ENCODE measurements at regions not wholly inside any gene's neighbourhood (a gene's known extent, or its start where the extent isn't known, plus 50 kb on each side); places are given as distances from the start of the nearest gene placed in this dataset.

- Histone ChIP-seq H3K27me3 (ENCODE audit: low read depth, low read length) (peaks cover 19% of the 10 kb centered on the region), H3K79me2 (ENCODE audit: low read length) (no peaks in the 10 kb centered on the region)
These were observed 212.2 kb downstream of the BUD13 start for GRCh38 chr11:116560589-116560988.

DNA sequence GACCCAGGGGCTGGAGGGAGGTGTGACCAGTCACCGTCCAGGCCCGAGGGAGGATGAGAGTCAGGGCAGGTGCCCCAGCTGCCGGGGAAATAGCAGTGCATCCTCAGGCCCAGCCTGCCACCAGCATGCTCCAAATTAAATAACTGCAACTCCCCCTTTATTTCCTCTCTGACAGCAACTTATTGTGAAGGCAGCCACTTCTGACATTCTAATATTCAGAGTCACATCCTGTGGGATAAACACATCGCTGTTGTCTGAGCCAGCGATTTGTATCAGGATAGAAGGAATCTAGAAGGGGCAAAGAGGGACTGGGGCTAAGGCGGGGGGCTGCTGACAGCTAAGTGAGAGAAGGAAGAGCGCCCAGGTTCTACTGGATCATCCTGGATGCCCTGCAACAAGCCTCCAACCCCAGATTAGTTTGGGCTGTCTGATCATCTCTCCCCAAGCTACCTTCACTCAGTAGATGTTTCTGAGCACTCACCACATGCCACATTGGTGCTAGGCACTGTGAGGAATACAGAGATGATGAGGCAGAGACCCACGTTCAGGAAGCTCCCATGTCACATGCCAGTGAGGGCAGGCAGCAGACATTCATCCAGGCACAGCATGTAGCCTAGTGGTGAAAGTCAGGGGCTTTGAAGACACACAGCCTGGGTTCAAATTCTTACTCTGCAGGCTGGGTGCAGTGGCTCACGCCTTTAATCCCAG, 214.1 kb downstream of the BUD13 start:
- no peaks in the 10 kb centered on the region for H3K36me3 ChIP-seq (replicated peaks; ENCODE audit: low read depth, low read length)
- no peak overlapping the region for H3K27ac ChIP-seq (ENCODE audit: low read length)
- no peak overlapping the region for H3K9ac ChIP-seq (ENCODE audit: low read length)
- no peaks in the 10 kb centered on the region for H3K79me2 ChIP-seq (ENCODE audit: low read length)
- no peaks in the 10 kb centered on the region for H4K20me1 ChIP-seq (ENCODE audit: insufficient read depth, low read length)
- no peak overlapping the region for H3K4me3 ChIP-seq (ENCODE audit: low read length)
- H3K4me2 ChIP-seq (ENCODE audit: low read length), result no peak overlapping the region
- H2AFZ ChIP-seq (ENCODE audit: low read depth, low read length), result no peak overlapping the region
- no peaks in the 10 kb centered on the region for H3K4me1 ChIP-seq (ENCODE audit: low read length)
- TF ChIP-seq, protein P1, sequence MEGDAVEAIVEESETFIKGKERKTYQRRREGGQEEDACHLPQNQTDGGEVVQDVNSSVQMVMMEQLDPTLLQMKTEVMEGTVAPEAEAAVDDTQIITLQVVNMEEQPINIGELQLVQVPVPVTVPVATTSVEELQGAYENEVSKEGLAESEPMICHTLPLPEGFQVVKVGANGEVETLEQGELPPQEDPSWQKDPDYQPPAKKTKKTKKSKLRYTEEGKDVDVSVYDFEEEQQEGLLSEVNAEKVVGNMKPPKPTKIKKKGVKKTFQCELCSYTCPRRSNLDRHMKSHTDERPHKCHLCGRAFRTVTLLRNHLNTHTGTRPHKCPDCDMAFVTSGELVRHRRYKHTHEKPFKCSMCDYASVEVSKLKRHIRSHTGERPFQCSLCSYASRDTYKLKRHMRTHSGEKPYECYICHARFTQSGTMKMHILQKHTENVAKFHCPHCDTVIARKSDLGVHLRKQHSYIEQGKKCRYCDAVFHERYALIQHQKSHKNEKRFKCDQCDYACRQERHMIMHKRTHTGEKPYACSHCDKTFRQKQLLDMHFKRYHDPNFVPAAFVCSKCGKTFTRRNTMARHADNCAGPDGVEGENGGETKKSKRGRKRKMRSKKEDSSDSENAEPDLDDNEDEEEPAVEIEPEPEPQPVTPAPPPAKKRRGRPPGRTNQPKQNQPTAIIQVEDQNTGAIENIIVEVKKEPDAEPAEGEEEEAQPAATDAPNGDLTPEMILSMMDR (IDR thresholded peaks at IDR 0.05; ENCODE audit: low read depth, low read length), result no peak
- no peak for TF ChIP-seq EZH2phosphoT487 (IDR thresholded peaks at IDR 0.05; ENCODE audit: low read depth)
- no peaks in the 10 kb centered on the region for H3K9me3 ChIP-seq (ENCODE audit: insufficient read depth, low read length)
- H3K27me3 ChIP-seq (ENCODE audit: low read depth, low read length), result peaks cover 20% of the 10 kb centered on the region

More at GRCh38 chr11:116560589-116560988, 212.2 kb downstream of the BUD13 start:
- Histone ChIP-seq H3K4me3 (ENCODE audit: low read length) (no peak overlapping the region), H3K4me2 (ENCODE audit: low read length) (no peak overlapping the region), H3K4me1 (ENCODE audit: low read length) (no peaks in the 10 kb centered on the region), H3K9ac (ENCODE audit: low read length) (no peak overlapping the region), H3K36me3 (replicated peaks; ENCODE audit: low read depth, low read length) (no peaks in the 10 kb centered on the region), H3K9me3 (ENCODE audit: insufficient read depth, low read length) (no peaks in the 10 kb centered on the region), H4K20me1 (ENCODE audit: insufficient read depth, low read length) (no peaks in the 10 kb centered on the region), H2AFZ (ENCODE audit: low read depth, low read length) (no peak overlapping the region), H3K27ac (ENCODE audit: low read length) (no peak overlapping the region)
- TF ChIP-seq, protein P1 (IDR thresholded peaks at IDR 0.05; ENCODE audit: low read depth, low read length), result no peak
- no peak for TF ChIP-seq EZH2phosphoT487 (IDR thresholded peaks at IDR 0.05; ENCODE audit: low read depth)

- no peaks in the 10 kb centered on the region for H3K9me3 ChIP-seq (ENCODE audit: insufficient read depth, low read length)
- no peaks in the 10 kb centered on the region for H4K20me1 ChIP-seq (ENCODE audit: insufficient read depth, low read length)
- TF ChIP-seq EZH2phosphoT487 (IDR thresholded peaks at IDR 0.05; ENCODE audit: low read depth), result no peak
- TF ChIP-seq, protein P1 (IDR thresholded peaks at IDR 0.05; ENCODE audit: low read depth, low read length), result no peak
- H3K27me3 ChIP-seq (ENCODE audit: low read depth, low read length), result peaks cover 20% of the 10 kb centered on the region
- H2AFZ ChIP-seq (ENCODE audit: low read depth, low read length), result no peak overlapping the region
- H3K79me2 ChIP-seq (ENCODE audit: low read length), result no peaks in the 10 kb centered on the region
- no peak overlapping the region for H3K4me2 ChIP-seq (ENCODE audit: low read length)
- no peak overlapping the region for H3K27ac ChIP-seq (ENCODE audit: low read length)
- H3K4me3 ChIP-seq (ENCODE audit: low read length), result no peak overlapping the region
- H3K4me1 ChIP-seq (ENCODE audit: low read length), result no peaks in the 10 kb centered on the region
- no peaks in the 10 kb centered on the region for H3K36me3 ChIP-seq (replicated peaks; ENCODE audit: low read depth, low read length)
- H3K9ac ChIP-seq (ENCODE audit: low read length), result no peak overlapping the region
These were observed 215.5 kb downstream of the BUD13 start for GRCh38 chr11:116557282-116557681.

DNA sequence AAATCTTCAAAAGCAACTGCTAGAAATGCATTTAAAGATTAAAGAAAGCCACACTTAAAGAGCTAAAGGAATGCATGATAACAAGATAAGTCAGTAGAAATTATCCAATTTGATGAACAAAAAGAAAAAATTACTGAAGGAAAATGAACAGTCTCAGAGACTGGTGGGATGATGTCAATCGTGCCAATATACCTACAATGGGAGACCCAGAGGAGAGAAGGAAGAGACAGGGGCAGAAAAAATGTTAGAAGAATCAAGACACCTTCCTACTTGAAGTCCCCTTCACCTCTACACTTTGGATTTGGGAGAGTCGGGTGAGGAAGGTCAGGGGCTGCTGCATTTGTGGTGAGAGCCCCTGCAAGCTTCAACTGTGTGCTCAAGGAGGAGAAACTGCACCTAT, 216.3 kb downstream of the BUD13 start:
- no peaks in the 10 kb centered on the region for H3K9me3 ChIP-seq (ENCODE audit: insufficient read depth, low read length)
- H2AFZ ChIP-seq (ENCODE audit: low read depth, low read length), result no peak overlapping the region
- H3K4me1 ChIP-seq (ENCODE audit: low read length), result no peaks in the 10 kb centered on the region
- no peaks in the 10 kb centered on the region for H4K20me1 ChIP-seq (ENCODE audit: insufficient read depth, low read length)
- no peak overlapping the region for H3K4me3 ChIP-seq (ENCODE audit: low read length)
- H3K9ac ChIP-seq (ENCODE audit: low read length), result no peak overlapping the region
- no peak overlapping the region for H3K27ac ChIP-seq (ENCODE audit: low read length)
- H3K36me3 ChIP-seq (replicated peaks; ENCODE audit: low read depth, low read length), result no peaks in the 10 kb centered on the region
- TF ChIP-seq EZH2phosphoT487 (IDR thresholded peaks at IDR 0.05; ENCODE audit: low read depth), result no peak
- TF ChIP-seq, protein P1 (IDR thresholded peaks at IDR 0.05; ENCODE audit: low read depth, low read length), result no peak
- H3K27me3 ChIP-seq (ENCODE audit: low read depth, low read length), result peaks cover 20% of the 10 kb centered on the region
- no peaks in the 10 kb centered on the region for H3K79me2 ChIP-seq (ENCODE audit: low read length)
- H3K4me2 ChIP-seq (ENCODE audit: low read length), result no peak overlapping the region

All from OCI-LY3 (cell line).